GM19395 (cell line): ENCODE measurements at regions not wholly inside any gene's neighbourhood (a gene's known extent, or its start where the extent isn't known, plus 50 kb on each side); places are given as distances from the start of the nearest gene placed in this dataset.

ENCODE experiments used
- ATAC-seq: cut with Tn5 transposase; IDR thresholded peaks from one replicate; pipeline ENCODE4 v1.9.1; 2021; ENCODE audit warnings: mild to moderate bottlenecking, moderate library complexity; ENCODE audit not compliant: unreplicated experiment

DNA sequence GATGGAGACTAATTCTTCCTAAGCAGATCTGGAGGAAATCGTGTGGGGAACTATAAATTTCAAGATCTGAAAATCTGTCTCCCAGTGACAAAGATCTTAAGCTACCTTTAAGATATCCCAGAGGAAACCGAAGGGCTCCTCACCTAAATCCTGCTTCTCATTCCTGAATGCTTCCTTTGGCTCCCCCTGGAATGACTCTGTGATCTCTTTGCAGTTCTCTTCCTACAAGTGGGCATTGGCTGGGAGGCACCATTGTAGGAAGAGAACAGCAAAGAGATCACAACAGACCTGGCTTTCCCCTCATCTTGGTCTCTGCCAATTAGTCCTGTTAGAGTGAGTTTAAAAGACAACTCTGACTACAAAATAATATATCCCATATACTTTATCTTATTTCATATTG, 70.0 kb upstream of the KCNH7 start:
- no peak for ATAC-seq

DNA sequence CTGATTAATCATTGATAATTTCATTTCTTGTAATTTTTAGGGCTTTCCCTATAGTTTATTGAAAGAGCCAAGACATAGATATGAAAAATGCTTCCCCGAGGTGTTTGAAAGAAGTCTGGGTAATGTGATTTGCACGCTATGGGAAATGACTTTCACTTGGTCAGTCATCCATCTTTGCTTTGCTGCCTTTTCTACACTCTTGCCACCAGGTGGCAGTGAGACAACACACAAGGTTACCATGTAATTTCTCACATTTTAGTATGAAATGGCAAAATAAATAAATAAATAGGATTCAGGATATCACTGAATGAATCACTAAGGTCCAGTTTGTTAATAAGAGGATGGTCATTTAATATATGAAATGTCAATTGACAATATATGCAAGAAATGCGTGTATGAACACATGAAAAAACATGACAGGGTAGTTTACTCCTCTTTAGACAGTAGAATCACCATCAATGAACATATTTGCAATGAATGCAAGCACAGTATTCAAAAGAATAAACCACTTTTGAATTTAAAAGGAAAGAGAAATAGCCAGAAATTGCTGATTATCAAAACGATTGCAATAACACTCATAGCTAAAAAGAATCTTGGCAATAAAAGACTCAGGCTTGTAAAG, 52.2 kb upstream of the KCNH7 start:
- peak; percentile 93 for ATAC-seq

DNA sequence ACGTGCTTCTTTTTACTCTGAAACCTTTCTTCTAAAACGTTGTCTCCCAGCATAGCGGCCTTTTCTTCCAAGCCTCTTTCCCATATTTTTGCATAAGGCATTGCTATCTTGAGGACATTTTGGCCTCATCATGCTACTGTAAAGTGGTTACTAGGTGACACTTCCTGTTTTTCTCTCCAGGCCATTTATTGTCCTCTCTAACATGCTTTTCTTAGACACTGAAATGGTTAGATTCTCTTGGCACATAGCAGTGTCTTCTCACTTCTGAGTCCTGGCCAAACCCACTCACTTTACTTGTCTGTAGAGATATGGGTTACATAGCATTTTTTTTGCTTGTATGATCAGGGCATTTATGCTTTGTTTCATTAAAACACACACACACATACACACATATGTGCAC, 50.1 kb upstream of the KCNH7 start:
- ATAC-seq = no peak
